A673 (cell line): ENCODE measurements at regions not wholly inside any gene's neighbourhood (a gene's known extent, or its start where the extent isn't known, plus 50 kb on each side); places are given as distances from the start of the nearest gene placed in this dataset.

Source experiments
- BruUV-seq: library from RNA; stranded (reverse); fragments of 400-500 nt; replicated peaks from 2 replicates; lab custom pipeline; 2021; lab: Mats Ljungman, UMichigan
- CTCF ChIA-PET: fragments of 300-600 bp; sonication (Branson Sonifier 250); formaldehyde crosslinking; loops from one replicate; lab custom pipeline; 2022; ENCODE audit warnings: antibody characterized with exemption; lab: Charles Lee
- POLR2A ChIA-PET: fragments of 300-600 bp; sonication (Branson Sonifier 250); formaldehyde crosslinking; loops from one replicate; lab custom pipeline; 2022; ENCODE audit warnings: antibody characterized with exemption; ENCODE audit not compliant: low non-redundant PET; lab: Charles Lee
- DNase-seq: peaks from one replicate; pipeline ENCODE4 v3.0.0-alpha.2; 2015; ENCODE audit warnings: low spot score
- H3K27ac ChIP-seq: fragments of 200-600 bp; sonication (generic); 2 replicates; pipeline ENCODE4 v1.5.1; 2016; ENCODE audit warnings: mixed run types, low read depth, mild to moderate bottlenecking, mixed read lengths, antibody characterized with exemption, low read length; ENCODE audit not compliant: poor library complexity, severe bottlenecking
- H3K27me3 ChIP-seq: fragments of 200-600 bp; sonication (generic); replicated peaks from 2 replicates; pipeline ENCODE4 v1.6.1; 2017; ENCODE audit warnings: mixed run types, low read depth, mild to moderate bottlenecking, mixed read lengths, antibody characterized with exemption, low read length; ENCODE audit not compliant: insufficient read depth, poor library complexity
- H3K36me3 ChIP-seq: fragments of 200-600 bp; sonication (generic); 2 replicates; pipeline ENCODE4 v1.6.1; 2016; ENCODE audit warnings: mixed run types, mild to moderate bottlenecking, mixed read lengths, antibody characterized with exemption, low read length; ENCODE audit not compliant: insufficient read depth, poor library complexity, severe bottlenecking
- H3K4me1 ChIP-seq: fragments of 200-600 bp; sonication (generic); 2 replicates; pipeline ENCODE4 v1.6.1; 2017; ENCODE audit warnings: mixed run types, mild to moderate bottlenecking, mixed read lengths, antibody characterized with exemption, low read length; ENCODE audit not compliant: insufficient read depth, poor library complexity, severe bottlenecking
- H3K4me3 ChIP-seq: fragments of 200-600 bp; sonication (generic); 2 replicates; pipeline ENCODE4 v1.5.1; 2016; ENCODE audit warnings: low read depth, mixed run types, mild to moderate bottlenecking, mixed read lengths, low read length; ENCODE audit not compliant: poor library complexity, severe bottlenecking
- H3K9me3 ChIP-seq: fragments of 200-600 bp; sonication (generic); 2 replicates; pipeline ENCODE4 v1.6.1; 2016; ENCODE audit warnings: mixed run types, low read depth, mild to moderate bottlenecking, mixed read lengths, antibody characterized with exemption, low read length; ENCODE audit not compliant: poor library complexity, severe bottlenecking
- EZH2 ChIP-seq: fragments of 200-600 bp; sonication (generic); IDR thresholded peaks from 2 replicates; pipeline ENCODE4 v1.6.1; 2017; ENCODE audit warnings: borderline replicate concordance, low read depth, mild to moderate bottlenecking, mixed read lengths, antibody characterized with exemption, low read length; ENCODE audit not compliant: poor library complexity, severe bottlenecking
- intact Hi-C: fragments of 100-400 bp; cut with micrococcal nuclease; formaldehyde crosslinking; loops from one replicate; pipeline ENCODE4 v1.10.0; 2022; ENCODE audit not compliant: unreplicated experiment
- TF ChIP-seq, protein P1 (sequence below): fragments of 300-800, 200-600 bp; sonication (generic); conservative IDR thresholded peaks from 2 replicates; pipeline ENCODE4 v1.5.1; 2017; ENCODE audit warnings: low read depth, mild to moderate bottlenecking, antibody characterized with exemption, low read length, moderate library complexity, mixed read lengths

DNA sequence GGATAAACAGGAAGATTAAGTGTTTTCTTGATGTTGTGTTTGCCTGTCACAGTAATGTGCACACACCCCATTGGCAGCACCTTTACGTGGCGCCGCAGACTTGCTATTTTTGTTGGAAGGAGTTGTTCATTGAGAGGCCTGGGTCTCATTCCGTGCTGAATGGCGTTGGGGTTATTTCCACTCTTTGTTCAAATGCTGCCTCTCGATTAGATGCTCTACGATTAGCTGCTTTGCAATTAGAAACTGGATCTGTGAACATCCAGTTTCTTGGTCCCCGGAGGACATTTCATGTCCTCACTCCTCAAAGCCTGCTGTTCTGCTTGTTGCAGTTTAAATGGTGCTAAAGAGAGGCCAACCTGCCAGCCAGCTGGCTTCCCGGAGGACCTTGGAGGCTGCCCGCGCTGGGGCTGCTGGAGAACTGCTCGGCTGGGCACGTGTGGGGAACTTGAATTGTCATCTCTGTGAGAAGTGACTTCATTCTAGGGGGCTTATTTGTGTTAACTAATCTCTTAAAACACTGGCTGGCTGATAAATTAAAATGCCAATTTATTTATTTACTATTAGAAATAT is 117.4 kb upstream of the NABP1 start:
- intact Hi-C loops, result loop anchor here (10.0 kb wide), 1 partner anchor 304 kb away; no protein-coding TSS in a partner anchor
- ChIA-PET CTCF (no interaction called here), POLR2A (no interaction called here)
- Histone ChIP-seq H3K9me3 (no peaks in the 10 kb centered on the region), H3K4me3 (no peak overlapping the region), H3K27ac (no peak overlapping the region), H3K27me3 (no peaks in the 10 kb centered on the region), H3K4me1 (peaks cover 1% of the 10 kb centered on the region), H3K36me3 (no peaks in the 10 kb centered on the region)
- TF ChIP-seq, protein P1, sequence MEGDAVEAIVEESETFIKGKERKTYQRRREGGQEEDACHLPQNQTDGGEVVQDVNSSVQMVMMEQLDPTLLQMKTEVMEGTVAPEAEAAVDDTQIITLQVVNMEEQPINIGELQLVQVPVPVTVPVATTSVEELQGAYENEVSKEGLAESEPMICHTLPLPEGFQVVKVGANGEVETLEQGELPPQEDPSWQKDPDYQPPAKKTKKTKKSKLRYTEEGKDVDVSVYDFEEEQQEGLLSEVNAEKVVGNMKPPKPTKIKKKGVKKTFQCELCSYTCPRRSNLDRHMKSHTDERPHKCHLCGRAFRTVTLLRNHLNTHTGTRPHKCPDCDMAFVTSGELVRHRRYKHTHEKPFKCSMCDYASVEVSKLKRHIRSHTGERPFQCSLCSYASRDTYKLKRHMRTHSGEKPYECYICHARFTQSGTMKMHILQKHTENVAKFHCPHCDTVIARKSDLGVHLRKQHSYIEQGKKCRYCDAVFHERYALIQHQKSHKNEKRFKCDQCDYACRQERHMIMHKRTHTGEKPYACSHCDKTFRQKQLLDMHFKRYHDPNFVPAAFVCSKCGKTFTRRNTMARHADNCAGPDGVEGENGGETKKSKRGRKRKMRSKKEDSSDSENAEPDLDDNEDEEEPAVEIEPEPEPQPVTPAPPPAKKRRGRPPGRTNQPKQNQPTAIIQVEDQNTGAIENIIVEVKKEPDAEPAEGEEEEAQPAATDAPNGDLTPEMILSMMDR, result no peak
- TF ChIP-seq EZH2, result no peak
- DNase-seq, result no peak
- BruUV-seq, result no TSS peak

GRCh38 chr2:191565120-191565519 is 112.8 kb upstream of the NABP1 start:
- DNase-seq, result no peak
- H3K9me3 ChIP-seq, result no peaks in the 10 kb centered on the region
- ChIA-PET CTCF (no interaction called here), POLR2A (no interaction called here)
- no peaks in the 10 kb centered on the region for H3K27me3 ChIP-seq
- TF ChIP-seq, protein P1, result no peak
- TF ChIP-seq EZH2, result no peak
- H3K4me1 ChIP-seq, result peaks cover 3% of the 10 kb centered on the region
- H3K27ac ChIP-seq, result no peak overlapping the region
- H3K36me3 ChIP-seq, result no peaks in the 10 kb centered on the region
- intact Hi-C loops, result loop anchor here (5.0 to 10.0 kb wide), 2 partner anchors 247 to 300 kb away; no protein-coding TSS in a partner anchor
- H3K4me3 ChIP-seq, result no peak overlapping the region
- BruUV-seq, result no TSS peak

DNA sequence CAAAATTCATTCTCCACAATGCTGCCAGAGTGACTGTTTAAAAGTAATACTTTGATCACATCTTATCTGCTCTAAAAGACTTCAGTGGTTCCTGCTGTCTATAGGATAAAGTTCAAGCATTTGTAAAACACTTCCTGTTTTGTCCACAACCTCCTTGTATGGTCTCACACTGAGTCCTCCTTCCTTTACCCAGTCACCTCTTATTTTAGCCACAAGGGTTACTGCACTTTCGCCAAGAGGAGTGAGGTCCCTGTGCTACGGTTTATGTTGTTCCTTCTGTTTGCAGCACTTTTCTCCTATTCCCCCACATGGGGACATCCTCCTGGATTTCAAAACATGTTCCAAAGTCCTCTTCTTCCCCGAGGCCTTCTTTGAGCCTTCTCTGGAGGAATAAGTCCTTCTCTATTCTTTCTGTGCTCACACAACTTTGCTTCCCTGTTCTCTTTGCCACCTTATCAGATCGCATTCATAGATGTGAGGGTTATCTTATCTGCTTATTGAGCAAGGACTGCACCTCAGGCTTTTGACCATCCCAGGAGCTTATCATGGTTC is 112.2 kb upstream of the NABP1 start:
- no peaks in the 10 kb centered on the region for H3K36me3 ChIP-seq
- POLR2A ChIA-PET, result no interaction called here
- CTCF ChIA-PET, result interaction anchor here (0.6 to 0.7 kb wide), 4 partner anchors 123 to 358 kb away, joined by 3 to 10 read pairs (median 6); no protein-coding TSS in a partner anchor
- H3K9me3 ChIP-seq, result no peaks in the 10 kb centered on the region
- H3K27ac ChIP-seq, result no peak overlapping the region
- no peaks in the 10 kb centered on the region for H3K27me3 ChIP-seq
- no peak for DNase-seq
- TF ChIP-seq EZH2, result no peak
- TF ChIP-seq, protein P1, result no peak
- no peak overlapping the region for H3K4me3 ChIP-seq
- intact Hi-C loops, result loop anchor here (1.0 to 10.0 kb wide), 4 partner anchors 126 to 597 kb away; no protein-coding TSS in a partner anchor
- peaks cover 8% of the 10 kb centered on the region for H3K4me1 ChIP-seq
- BruUV-seq, result no TSS peak
